HUES48 (cell line): ENCODE measurements at regions not wholly inside any gene's neighbourhood (a gene's known extent, or its start where the extent isn't known, plus 50 kb on each side); places are given as distances from the start of the nearest gene placed in this dataset.
"Not testable (repeated sequence)": the region's sequence is repeated elsewhere in the genome, so short reads cannot be mapped to it uniquely, and the experiment has no call there.

Experiments used
- H3K27ac ChIP-seq: one replicate; pipeline ENCODE4 v1.7.0; 2013; ENCODE audit warnings: low read depth, low read length, inconsistent platforms
- H3K27me3 ChIP-seq: 2 replicates; pipeline ENCODE4 v1.6.1; 2013; ENCODE audit warnings: mild to moderate bottlenecking, low read length; ENCODE audit not compliant: control insufficient read depth, insufficient read depth
- H3K36me3 ChIP-seq: 2 replicates; pipeline ENCODE4 v1.6.1; 2013; ENCODE audit warnings: low read length; ENCODE audit not compliant: control insufficient read depth, insufficient read depth
- H3K4me1 ChIP-seq: 2 replicates; pipeline ENCODE4 v1.6.1; 2013; ENCODE audit warnings: mild to moderate bottlenecking, low read length; ENCODE audit not compliant: control insufficient read depth, insufficient read depth
- H3K4me3 ChIP-seq: 2 replicates; pipeline ENCODE4 v1.5.1; 2013; ENCODE audit warnings: mild to moderate bottlenecking, low read depth, low read length
- H3K9ac ChIP-seq: 2 replicates; pipeline ENCODE4 v1.6.1; 2013; ENCODE audit warnings: mild to moderate bottlenecking, low read depth, low read length, moderate library complexity
- H3K9me3 ChIP-seq: 2 replicates; pipeline ENCODE4 v1.6.1; 2013; ENCODE audit warnings: low read length; ENCODE audit not compliant: control insufficient read depth, insufficient read depth

DNA sequence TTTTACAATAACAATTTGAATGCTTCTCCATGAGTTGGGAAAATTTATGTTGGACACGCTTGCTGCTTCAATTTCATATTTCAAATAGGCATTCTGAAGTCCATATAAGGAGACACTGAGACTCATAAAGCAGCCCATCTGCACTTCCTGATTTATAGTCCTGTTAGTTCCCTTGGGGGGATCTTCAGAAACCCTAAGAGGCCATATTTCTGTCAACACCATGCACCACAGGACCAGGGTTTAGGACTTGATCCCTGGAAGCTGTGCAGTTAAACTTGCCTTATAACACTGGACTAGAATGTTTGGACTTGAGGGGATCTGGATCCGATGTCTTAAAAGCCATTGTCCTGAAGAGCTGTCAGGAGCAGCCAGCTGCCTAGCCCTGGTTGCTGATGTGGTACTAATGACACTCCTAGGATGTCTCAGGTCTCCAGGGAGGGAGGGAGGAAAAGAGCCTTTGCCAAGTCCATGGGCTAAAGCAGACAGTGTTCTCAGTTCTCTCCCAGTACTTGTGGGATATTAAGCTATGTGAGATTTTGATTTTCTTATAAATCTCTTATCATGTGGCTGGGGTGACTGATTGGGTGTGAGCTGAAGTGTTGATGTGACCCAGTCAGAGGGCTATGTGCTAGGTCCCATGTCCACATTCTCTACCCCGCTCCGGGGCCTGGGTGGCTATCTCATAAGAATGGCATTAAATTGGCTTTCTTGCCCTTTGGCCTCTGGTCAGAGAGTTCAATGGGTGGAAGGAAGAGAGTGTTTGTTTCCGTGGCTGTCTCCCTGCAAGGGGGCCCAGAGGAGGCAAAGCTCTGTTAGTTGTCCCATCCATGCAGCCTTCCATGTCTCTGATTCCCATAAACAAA, 399.8 kb downstream of the OSTF1 start:
- H3K9ac ChIP-seq, result no peak overlapping the region
- no peak overlapping the region for H3K4me3 ChIP-seq
- H3K36me3 ChIP-seq, result no peaks in the 10 kb centered on the region
- H3K27ac ChIP-seq, result no peak overlapping the region
- no peaks in the 10 kb centered on the region for H3K27me3 ChIP-seq
- peaks cover 3% of the 10 kb centered on the region; the same call in 1 of the 2 replicates for H3K9me3 ChIP-seq
- no peaks in the 10 kb centered on the region for H3K4me1 ChIP-seq

DNA sequence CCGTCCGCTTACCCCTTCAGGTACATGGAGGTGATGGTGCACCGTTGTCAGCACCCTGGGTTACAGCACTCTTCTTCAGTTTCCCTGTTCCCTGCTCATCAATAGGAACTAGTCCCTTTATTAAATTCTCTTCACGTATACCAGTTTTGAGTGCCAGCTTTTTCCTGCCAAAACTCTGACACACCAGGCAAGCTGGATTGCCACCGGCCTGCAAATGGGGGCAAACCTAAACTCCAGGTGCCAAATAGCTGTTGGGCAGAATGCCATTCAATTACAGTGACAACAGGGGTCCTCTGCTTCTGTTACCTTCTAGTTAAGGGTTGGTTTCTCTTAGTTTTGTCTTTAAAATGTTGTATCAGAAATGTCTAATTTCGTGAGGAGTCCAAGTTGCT, 400.4 kb downstream of the OSTF1 start:
- H3K36me3 ChIP-seq, result no peaks in the 10 kb centered on the region
- no peak overlapping the region for H3K4me3 ChIP-seq
- H3K9ac ChIP-seq, result no peak overlapping the region
- H3K27me3 ChIP-seq, result no peaks in the 10 kb centered on the region
- H3K4me1 ChIP-seq, result no peaks in the 10 kb centered on the region
- no peak overlapping the region for H3K27ac ChIP-seq
- H3K9me3 ChIP-seq, result peaks cover 3% of the 10 kb centered on the region; the same call in 1 of the 2 replicates

DNA sequence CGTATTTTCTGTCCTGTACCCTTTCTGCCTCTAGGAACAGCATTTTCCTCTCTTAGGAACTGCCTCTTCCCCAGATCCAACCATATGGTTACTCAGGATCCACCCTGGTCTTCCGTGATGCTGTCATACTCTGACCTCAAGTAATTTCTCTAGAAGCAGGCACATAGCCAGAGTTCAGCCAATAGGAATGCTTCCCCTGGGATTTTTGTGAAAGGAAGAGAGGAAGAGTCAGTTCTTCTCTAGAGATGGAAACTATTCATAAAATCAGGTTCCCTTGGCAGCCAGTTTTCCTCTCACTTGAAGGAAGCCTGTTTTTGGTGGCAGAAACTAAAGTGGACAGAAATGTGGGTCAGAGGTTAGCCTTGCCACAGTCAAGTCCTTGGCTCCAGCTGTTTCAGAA, 400.1 kb upstream of the PCSK5 start:
- no peak overlapping the region for H3K4me3 ChIP-seq
- H3K9ac ChIP-seq, result no peak overlapping the region
- H3K9me3 ChIP-seq, result peaks cover 3% of the 10 kb centered on the region; the same call in 1 of the 2 replicates
- no peaks in the 10 kb centered on the region for H3K36me3 ChIP-seq
- H3K27me3 ChIP-seq, result no peaks in the 10 kb centered on the region
- no peak overlapping the region for H3K27ac ChIP-seq
- no peaks in the 10 kb centered on the region for H3K4me1 ChIP-seq

DNA sequence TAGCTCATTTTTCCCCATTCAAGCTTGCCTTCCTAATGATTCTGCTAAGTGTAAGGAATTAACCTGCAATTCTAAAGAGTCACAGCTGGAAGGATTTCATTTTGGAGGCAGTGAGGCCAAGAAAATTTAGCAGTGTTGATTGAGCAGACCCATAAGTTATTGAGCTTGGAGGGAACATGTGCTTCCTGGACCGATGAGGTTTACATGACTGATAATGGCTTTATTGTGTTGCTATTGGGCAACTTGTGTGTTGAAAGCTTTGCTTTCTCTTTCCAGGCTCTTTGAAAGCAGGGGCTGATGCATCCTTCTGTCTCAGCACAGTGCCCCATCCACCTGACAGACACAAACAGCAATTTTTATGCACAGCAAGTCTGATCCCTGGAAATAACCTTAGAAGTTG, 398.9 kb upstream of the PCSK5 start:
- H3K9me3 ChIP-seq, result peaks cover 3% of the 10 kb centered on the region; the same call in 1 of the 2 replicates
- no peak overlapping the region for H3K4me3 ChIP-seq
- H3K36me3 ChIP-seq, result no peaks in the 10 kb centered on the region
- no peak overlapping the region for H3K9ac ChIP-seq
- no peaks in the 10 kb centered on the region for H3K4me1 ChIP-seq
- H3K27me3 ChIP-seq, result no peaks in the 10 kb centered on the region
- H3K27ac ChIP-seq, result no peak overlapping the region

DNA sequence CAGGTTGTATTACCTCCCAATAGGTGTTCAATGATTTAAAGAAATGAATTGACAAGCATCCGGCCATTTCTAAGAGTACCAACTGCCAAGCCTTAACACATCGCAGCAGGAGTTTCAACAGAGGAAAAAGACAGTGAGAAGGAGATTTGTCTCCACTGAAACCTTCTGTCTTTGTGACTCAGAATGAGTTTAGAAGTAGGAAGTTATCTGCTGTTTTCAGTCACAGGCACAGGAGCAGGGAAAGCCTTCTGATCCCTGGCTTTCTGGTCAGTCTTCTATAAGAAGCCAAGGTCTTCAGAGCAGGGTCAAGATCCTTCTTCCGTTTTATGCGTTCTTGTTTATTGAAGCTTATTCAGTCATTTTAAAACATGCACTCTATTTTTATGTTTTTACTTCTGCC, 390.7 kb upstream of the PCSK5 start:
- no peaks in the 10 kb centered on the region for H3K36me3 ChIP-seq
- H3K27ac ChIP-seq, result no peak overlapping the region
- H3K4me3 ChIP-seq, result no peak overlapping the region
- H3K9ac ChIP-seq, result no peak overlapping the region
- H3K9me3 ChIP-seq, result no peaks in the 10 kb centered on the region
- H3K27me3 ChIP-seq, result no peaks in the 10 kb centered on the region
- H3K4me1 ChIP-seq, result no peaks in the 10 kb centered on the region

DNA sequence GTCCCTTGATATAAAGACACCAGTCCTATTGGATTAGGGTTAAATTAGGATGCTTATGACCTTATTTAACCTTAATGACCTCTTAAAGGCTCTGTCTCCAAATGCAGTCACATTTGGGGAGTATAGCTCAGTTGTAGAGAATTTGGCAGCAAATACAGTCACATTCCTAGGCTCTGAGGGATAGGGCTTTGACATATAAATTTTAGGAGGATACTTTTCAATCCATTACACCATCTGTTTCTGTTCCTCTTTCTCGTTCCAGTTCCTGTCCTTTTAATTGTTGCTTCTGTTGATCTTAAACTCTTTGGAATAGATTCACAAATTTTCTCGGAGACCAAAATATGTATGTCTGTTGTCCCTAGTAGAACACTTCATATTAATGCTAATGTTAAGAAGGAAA, 390.0 kb upstream of the PCSK5 start:
- Histone ChIP-seq H3K4me1 (no peaks in the 10 kb centered on the region), H3K27ac (no peak overlapping the region), H3K4me3 (no peak overlapping the region), H3K9me3 (no peaks in the 10 kb centered on the region), H3K9ac (no peak overlapping the region), H3K27me3 (no peaks in the 10 kb centered on the region), H3K36me3 (no peaks in the 10 kb centered on the region)

DNA sequence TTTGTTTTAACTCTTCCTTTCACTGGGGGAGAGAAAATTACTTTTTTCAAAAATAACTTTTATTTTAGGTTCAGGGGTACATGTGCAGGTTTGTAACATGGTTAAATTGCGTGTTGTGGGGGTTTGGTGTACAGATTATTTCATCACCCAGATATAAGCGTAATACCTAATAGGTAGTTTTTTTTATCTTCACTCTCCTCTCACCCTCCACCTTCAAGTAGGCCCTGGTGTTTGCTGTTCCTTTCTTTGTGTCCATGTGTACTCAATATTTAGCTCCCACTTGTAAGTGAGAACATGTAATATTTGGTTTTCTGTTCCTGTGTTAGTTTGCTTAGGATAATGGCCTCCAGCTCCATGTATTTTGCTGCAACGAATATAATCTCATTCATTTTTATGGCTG, 389.5 kb upstream of the PCSK5 start:
- H3K4me1 ChIP-seq, H3K27ac ChIP-seq, H3K36me3 ChIP-seq, H3K9ac ChIP-seq, H3K4me3 ChIP-seq, H3K27me3 ChIP-seq, H3K9me3 ChIP-seq: not testable (repeated sequence)

GRCh38 chr9:75504721-75505120, 385.8 kb upstream of the PCSK5 start:
- Histone ChIP-seq H3K36me3 (no peaks in the 10 kb centered on the region), H3K4me1 (no peaks in the 10 kb centered on the region), H3K9me3 (0 out of 2 replicates have a peak, but pooled peaks cover 3% of the 10 kb centered on the region), H3K27me3 (no peaks in the 10 kb centered on the region), H3K9ac (no peak overlapping the region), H3K27ac (no peak overlapping the region), H3K4me3 (no peak overlapping the region)

DNA sequence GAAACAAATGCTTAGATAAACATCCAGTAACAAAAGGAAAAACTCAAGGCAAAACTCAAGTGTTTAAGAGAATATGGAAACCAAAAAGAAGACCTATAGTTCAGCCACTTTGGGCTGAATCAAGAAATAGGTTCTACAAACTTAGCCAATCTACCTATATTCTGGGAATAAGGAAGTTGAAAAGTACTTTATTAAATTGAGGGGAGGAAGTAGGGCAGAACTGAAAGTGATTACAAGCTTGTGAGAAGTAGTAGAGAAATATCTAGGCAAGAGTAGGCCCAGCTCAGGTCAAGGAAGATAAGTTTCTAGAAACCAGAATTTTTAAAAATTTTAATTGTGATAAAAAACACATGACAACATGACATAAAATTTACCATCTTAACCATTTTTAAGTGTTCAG, 384.8 kb upstream of the PCSK5 start:
- Histone ChIP-seq H3K4me1 (no peaks in the 10 kb centered on the region), H3K4me3 (no peak overlapping the region), H3K9ac (no peak overlapping the region), H3K27ac (no peak overlapping the region), H3K9me3 (0 out of 2 replicates have a peak, but pooled peaks cover 3% of the 10 kb centered on the region), H3K27me3 (no peaks in the 10 kb centered on the region), H3K36me3 (no peaks in the 10 kb centered on the region)

DNA sequence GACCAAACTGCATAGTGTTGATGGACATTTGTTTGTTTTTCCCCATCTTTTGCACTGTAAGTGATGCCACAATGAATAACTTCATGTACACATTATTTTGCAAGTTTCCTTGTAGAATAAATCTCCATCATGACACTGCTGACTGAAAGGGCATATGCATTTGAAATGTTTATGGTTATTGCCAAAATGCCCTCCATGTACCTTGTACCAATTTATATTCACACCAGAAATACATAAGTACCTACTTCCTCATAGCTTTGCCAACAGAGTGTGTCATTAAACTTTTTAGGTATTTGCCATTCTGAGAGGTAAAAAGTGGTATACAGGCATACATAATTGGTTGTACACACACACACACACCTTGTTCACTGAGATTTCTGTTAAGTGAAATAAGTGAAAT, 361.0 kb upstream of the PCSK5 start:
- Histone ChIP-seq H3K4me3 (no peak overlapping the region), H3K9me3 (no peaks in the 10 kb centered on the region), H3K4me1 (no peaks in the 10 kb centered on the region), H3K27me3 (no peaks in the 10 kb centered on the region), H3K9ac (no peak overlapping the region), H3K27ac (no peak overlapping the region), H3K36me3 (no peaks in the 10 kb centered on the region)

GRCh38 chr9:75531588-75531987, 358.9 kb upstream of the PCSK5 start:
- H3K9me3 ChIP-seq, result no peaks in the 10 kb centered on the region
- H3K4me3 ChIP-seq, result no peak overlapping the region
- H3K9ac ChIP-seq, result no peak overlapping the region
- no peaks in the 10 kb centered on the region for H3K4me1 ChIP-seq
- H3K27me3 ChIP-seq, result no peaks in the 10 kb centered on the region
- no peaks in the 10 kb centered on the region for H3K36me3 ChIP-seq
- no peak overlapping the region for H3K27ac ChIP-seq
